Mesenchymal stem cell (in vitro differentiated cells and primary cell): ENCODE measurements at regions not wholly inside any gene's neighbourhood (a gene's known extent, or its start where the extent isn't known, plus 50 kb on each side); places are given as distances from the start of the nearest gene placed in this dataset.

Experiments
- DNase-seq: peaks from one replicate; pipeline ENCODE4 v3.0.0-alpha.2; 2013
- H2AFZ ChIP-seq: one replicate; pipeline ENCODE4 v1.6.1; 2013; ENCODE audit warnings: low read depth, mild to moderate bottlenecking, control low read depth, inconsistent platforms, low read length, moderate library complexity
- H2AK5ac ChIP-seq: 2 replicates; pipeline ENCODE4 v1.6.1; 2013; ENCODE audit warnings: low read length, moderate library complexity, mild to moderate bottlenecking, inconsistent platforms; ENCODE audit not compliant: severe bottlenecking
- H2BK120ac ChIP-seq: one replicate; pipeline ENCODE4 v1.6.1; 2013; ENCODE audit warnings: low read depth, mild to moderate bottlenecking, inconsistent platforms, low read length, moderate library complexity
- H2BK12ac ChIP-seq, 2 experiments: one replicate each; pipeline ENCODE4 v1.6.1; 2013; ENCODE audit warnings: inconsistent platforms in 2 of 2, low read length in 2 of 2, mild to moderate bottlenecking in 2 of 2, moderate library complexity in 2 of 2, control low read depth in 1 of 2
- H2BK15ac ChIP-seq: one replicate; pipeline ENCODE4 v1.6.1; 2013; ENCODE audit warnings: mild to moderate bottlenecking, low read depth, inconsistent platforms; ENCODE audit not compliant: poor library complexity, severe bottlenecking
- H2BK5ac ChIP-seq: 2 replicates; pipeline ENCODE4 v1.6.1; 2013; ENCODE audit warnings: low read depth, mild to moderate bottlenecking, low read length, control low read depth, inconsistent platforms; ENCODE audit not compliant: poor library complexity, severe bottlenecking
- H3K14ac ChIP-seq, 2 experiments: one replicate each; pipeline ENCODE4 v1.6.1; 2013; ENCODE audit warnings: inconsistent platforms in 2 of 2, low read length in 2 of 2, control low read depth in 1 of 2, mild to moderate bottlenecking in 1 of 2, moderate library complexity in 1 of 2
- H3K18ac ChIP-seq, 2 experiments: one replicate each; pipeline ENCODE4 v1.6.1; 2013; ENCODE audit warnings: inconsistent platforms in 2 of 2, low read length in 2 of 2, control low read depth in 1 of 2, low read depth in 1 of 2, mild to moderate bottlenecking in 1 of 2
- H3K23ac ChIP-seq, 2 experiments: one replicate each; pipeline ENCODE4 v1.6.1; 2013; ENCODE audit warnings: inconsistent platforms in 2 of 2, low read length in 2 of 2, mild to moderate bottlenecking in 2 of 2, moderate library complexity in 2 of 2, control low read depth in 1 of 2
- H3K27ac ChIP-seq: 2 replicates; pipeline ENCODE4 v1.5.1; 2013; ENCODE audit warnings: mild to moderate bottlenecking, moderate library complexity, low read length, control low read depth, inconsistent platforms; ENCODE audit not compliant: poor library complexity, severe bottlenecking
- H3K27me3 ChIP-seq, 2 experiments: 2 replicates each; pipeline versions ENCODE4 v1.6.1 to v1.7.0; 2013; ENCODE audit warnings: low read length in 2 of 2, mild to moderate bottlenecking in 2 of 2, moderate library complexity in 2 of 2, control low read depth in 1 of 2, inconsistent platforms in 1 of 2; ENCODE audit not compliant: control insufficient read depth in 1 of 2, insufficient read depth in 1 of 2
- H3K36me3 ChIP-seq, 2 experiments: 2 replicates each; pipeline versions ENCODE4 v1.6.1 to v1.7.0; 2013; ENCODE audit warnings: low read length in 2 of 2, control low read depth in 1 of 2, inconsistent platforms in 1 of 2, low read depth in 1 of 2, mild to moderate bottlenecking in 1 of 2; ENCODE audit not compliant: insufficient read depth in 2 of 2, control insufficient read depth in 1 of 2
- H3K4ac ChIP-seq, 2 experiments: one replicate each; pipeline ENCODE4 v1.6.1; 2013; ENCODE audit warnings: inconsistent platforms in 2 of 2, low read length in 2 of 2, mild to moderate bottlenecking in 2 of 2, moderate library complexity in 2 of 2, control low read depth in 1 of 2, low read depth in 1 of 2
- H3K4me1 ChIP-seq: 2 replicates; pipeline ENCODE4 v1.6.1; 2013; ENCODE audit warnings: low read depth, low read length, control low read depth; ENCODE audit not compliant: control insufficient read depth, insufficient read depth
- H3K4me2 ChIP-seq: 2 replicates; pipeline ENCODE4 v1.6.1; 2013; ENCODE audit warnings: low read length, mild to moderate bottlenecking, inconsistent platforms; ENCODE audit not compliant: poor library complexity, severe bottlenecking
- H3K4me3 ChIP-seq, 2 experiments: 2 replicates each; pipeline versions ENCODE4 v1.5.1 to v1.7.0; 2013; ENCODE audit warnings: low read length in 2 of 2, mild to moderate bottlenecking in 2 of 2, control low read depth in 1 of 2, low read depth in 1 of 2; ENCODE audit not compliant: insufficient read depth in 1 of 2
- H3K79me1 ChIP-seq: replicated peaks from 2 replicates; pipeline ENCODE4 v1.6.1; 2013; ENCODE audit warnings: mild to moderate bottlenecking, control low read depth, low read length, inconsistent platforms; ENCODE audit not compliant: poor library complexity, severe bottlenecking
- H3K9ac ChIP-seq: 2 replicates; pipeline ENCODE4 v1.7.0; 2013; ENCODE audit warnings: mild to moderate bottlenecking, low read length, moderate library complexity
- H3K9me3 ChIP-seq: 2 replicates; pipeline ENCODE4 v1.7.0; 2013; ENCODE audit warnings: mild to moderate bottlenecking, low read length; ENCODE audit not compliant: control insufficient read depth
- H4K8ac ChIP-seq: one replicate; pipeline ENCODE4 v1.6.1; 2013; ENCODE audit warnings: inconsistent platforms, mild to moderate bottlenecking, low read length, moderate library complexity
- H4K91ac ChIP-seq: one replicate; pipeline ENCODE4 v1.6.1; 2013; ENCODE audit warnings: mild to moderate bottlenecking, low read length, inconsistent platforms
- WGBS: methylation state at CpG from one replicate; pipeline ENCODE4 v1.1.7; 2013; ENCODE audit warnings: mixed read lengths; 5-methylcytosine and 5-hydroxymethylcytosine counted together

GRCh38 chr6:74768120-74768519 lies 437.7 kb downstream of the COL12A1 start:
- Histone ChIP-seq H3K36me3 (no peaks in the 10 kb centered on the region), H2AK5ac (no peak overlapping the region), H3K18ac (no peak overlapping the region), H4K91ac (no peak overlapping the region), H3K4me1 (no peaks in the 10 kb centered on the region), H3K27me3 (no peaks in the 10 kb centered on the region), H3K27ac (no peak overlapping the region), H3K9me3 (no peaks in the 10 kb centered on the region), H3K9ac (no peak overlapping the region), H2AFZ (no peak overlapping the region), H3K23ac (no peak overlapping the region), H2BK5ac (no peak overlapping the region), H3K14ac (no peak overlapping the region), H3K79me1 (no peaks in the 10 kb centered on the region), H3K4ac (no peak overlapping the region), H3K4me3 (no peak overlapping the region), H4K8ac (no peak overlapping the region), H2BK12ac (no peak overlapping the region), H2BK120ac (no peak overlapping the region), H3K4me2 (no peak overlapping the region), H2BK15ac (no peak overlapping the region)
- DNase-seq = no peak
- 78% methylated on average over 3 of the region's 3 CpGs for WGBS

DNA sequence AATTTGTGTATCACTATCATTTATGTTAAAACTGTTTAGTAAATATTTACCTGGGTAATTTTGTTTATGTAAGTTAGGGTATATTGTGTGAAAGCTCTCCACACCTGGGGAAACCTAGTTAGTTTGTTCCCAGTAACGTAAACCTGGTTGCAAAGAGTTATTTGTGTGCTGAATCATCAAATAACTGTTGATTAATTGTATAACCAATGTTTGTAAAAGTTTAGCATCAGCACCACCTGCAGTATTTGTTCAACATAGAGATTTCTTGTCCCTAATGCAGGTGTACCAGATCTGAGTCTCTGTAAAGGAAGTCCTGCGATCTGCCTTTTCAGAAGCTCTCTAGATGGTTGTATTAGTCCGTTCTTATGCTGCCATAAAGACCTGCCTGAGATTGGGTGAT lies 440.4 kb downstream of the COL12A1 start:
- Histone ChIP-seq H2AK5ac (no peak overlapping the region), H3K27ac (no peak overlapping the region), H3K9me3 (no peaks in the 10 kb centered on the region), H3K4ac (no peak overlapping the region), H2BK5ac (no peak overlapping the region), H2AFZ (no peak overlapping the region), H2BK15ac (no peak overlapping the region), H3K36me3 (no peaks in the 10 kb centered on the region), H3K9ac (no peak overlapping the region), H4K91ac (no peak overlapping the region), H3K79me1 (no peaks in the 10 kb centered on the region), H3K4me3 (no peak overlapping the region), H3K27me3 (no peaks in the 10 kb centered on the region), H2BK120ac (no peak overlapping the region), H3K4me1 (no peaks in the 10 kb centered on the region), H3K14ac (no peak overlapping the region), H3K4me2 (no peak overlapping the region), H3K23ac (no peak overlapping the region), H3K18ac (no peak overlapping the region), H4K8ac (no peak overlapping the region), H2BK12ac (no peak overlapping the region)
- no peak for DNase-seq
- WGBS = 90% methylated on average over 3 of the region's 3 CpGs

DNA sequence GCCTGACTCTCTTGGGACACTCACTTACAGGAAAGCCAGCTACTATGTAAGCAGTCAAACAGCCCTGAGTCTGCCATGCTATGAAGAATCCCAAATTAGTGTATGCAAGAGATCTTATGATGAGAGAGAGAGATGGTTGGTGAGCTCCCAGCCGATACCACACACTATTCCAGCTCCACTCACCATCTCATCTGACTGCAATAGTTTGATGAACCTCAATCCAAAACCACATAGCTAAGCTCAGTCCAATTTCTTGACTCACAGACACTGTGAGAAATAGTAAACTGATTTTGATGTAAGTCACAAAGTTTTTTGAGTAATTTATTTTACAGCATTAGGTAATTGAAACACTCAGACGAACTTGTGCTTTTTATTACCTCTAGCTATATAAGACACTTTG lies 441.4 kb downstream of the COL12A1 start:
- DNase-seq = peak; percentile 13
- no peak overlapping the region for H3K27ac ChIP-seq
- no peak overlapping the region for H3K4me2 ChIP-seq
- H2BK120ac ChIP-seq = no peak overlapping the region
- no peaks in the 10 kb centered on the region for H3K9me3 ChIP-seq
- H3K18ac ChIP-seq = no peak overlapping the region
- H3K9ac ChIP-seq = no peak overlapping the region
- H4K91ac ChIP-seq = no peak overlapping the region
- H2BK12ac ChIP-seq = no peak overlapping the region
- H3K4me3 ChIP-seq = no peak overlapping the region
- H3K23ac ChIP-seq = no peak overlapping the region
- H3K79me1 ChIP-seq = no peaks in the 10 kb centered on the region
- no peak overlapping the region for H2AFZ ChIP-seq
- no peak overlapping the region for H3K14ac ChIP-seq
- no peak overlapping the region for H2BK5ac ChIP-seq
- H3K4me1 ChIP-seq = no peaks in the 10 kb centered on the region
- WGBS = no CpG with 5 or more reads among the region's 2 CpGs
- no peak overlapping the region for H2AK5ac ChIP-seq
- no peak overlapping the region for H3K4ac ChIP-seq
- H2BK15ac ChIP-seq = no peak overlapping the region
- no peaks in the 10 kb centered on the region for H3K36me3 ChIP-seq
- no peak overlapping the region for H4K8ac ChIP-seq
- no peaks in the 10 kb centered on the region for H3K27me3 ChIP-seq

- no peak overlapping the region for H3K27ac ChIP-seq
- H3K9me3 ChIP-seq = no peaks in the 10 kb centered on the region
- no peak overlapping the region for H4K8ac ChIP-seq
- H2BK5ac ChIP-seq = no peak overlapping the region
- no peak overlapping the region for H3K9ac ChIP-seq
- no peak overlapping the region for H2BK15ac ChIP-seq
- no peak overlapping the region for H3K4me2 ChIP-seq
- H2BK12ac ChIP-seq = no peak overlapping the region
- no peak overlapping the region for H3K18ac ChIP-seq
- H3K36me3 ChIP-seq = no peaks in the 10 kb centered on the region
- no peak overlapping the region for H3K14ac ChIP-seq
- H3K79me1 ChIP-seq = no peaks in the 10 kb centered on the region
- no peak overlapping the region for H2AFZ ChIP-seq
- H2AK5ac ChIP-seq = no peak overlapping the region
- H3K4me1 ChIP-seq = no peaks in the 10 kb centered on the region
- H2BK120ac ChIP-seq = no peak overlapping the region
- no peak for DNase-seq
- no peak overlapping the region for H3K4me3 ChIP-seq
- no peak overlapping the region for H3K23ac ChIP-seq
- 20% methylated on average over 1 of the region's 2 CpGs for WGBS
- H3K27me3 ChIP-seq = no peaks in the 10 kb centered on the region
- H3K4ac ChIP-seq = no peak overlapping the region
- no peak overlapping the region for H4K91ac ChIP-seq
Measured at GRCh38 chr6:74762841-74763240, 443.0 kb downstream of the COL12A1 start.
